ENCODE measurements at regions not wholly inside any gene's neighbourhood (a gene's known extent, or its start where the extent isn't known, plus 50 kb on each side); places are given as distances from the start of the nearest gene placed in this dataset.
A peak's percentile ranks its signal among the peaks of the same experiment; 100 is the strongest.

- no peak for DNase-seq
- H3K27me3 ChIP-seq = no peaks in the 10 kb centered on the region
- WGBS, 2 donors = 54 to 73% methylated on average over 1 of the region's 1 CpG
- no peaks in the 10 kb centered on the region for H3K4me1 ChIP-seq
- no peaks in the 10 kb centered on the region for H3K9me3 ChIP-seq
- H3K36me3 ChIP-seq = no peaks in the 10 kb centered on the region
- intact Hi-C loops (cut with DNase I) = no loop called here
- TF ChIP-seq POLR2A (IDR thresholded peaks at IDR 0.05) = no peak
- no peak for TF ChIP-seq CTCF (IDR thresholded peaks at IDR 0.05)
- no peak overlapping the region for H3K4me3 ChIP-seq
- no peak overlapping the region for H3K27ac ChIP-seq
Observed at GRCh38 chr3:153090973-153091372, 71.1 kb upstream of the RAP2B start.

GRCh38 chr3:153093629-153094028, 68.4 kb upstream of the RAP2B start:
- Histone ChIP-seq H3K27ac (no peak overlapping the region), H3K4me3 (no peak overlapping the region), H3K9me3 (no peaks in the 10 kb centered on the region), H3K36me3 (no peaks in the 10 kb centered on the region), H3K4me1 (no peaks in the 10 kb centered on the region), H3K27me3 (no peaks in the 10 kb centered on the region)
- TF ChIP-seq POLR2A (IDR thresholded peaks at IDR 0.05) (no peak), CTCF (IDR thresholded peaks at IDR 0.05) (no peak)
- no peak for DNase-seq
- intact Hi-C loops (cut with DNase I) = no loop called here

GRCh38 chr3:153094386-153094785, 67.6 kb upstream of the RAP2B start:
- 35 to 50% methylated on average over 1 of the region's 1 CpG for WGBS, 2 donors
- no peaks in the 10 kb centered on the region for H3K36me3 ChIP-seq
- no peak for TF ChIP-seq CTCF (IDR thresholded peaks at IDR 0.05)
- no peak for TF ChIP-seq POLR2A (IDR thresholded peaks at IDR 0.05)
- no peak overlapping the region for H3K27ac ChIP-seq
- H3K9me3 ChIP-seq = no peaks in the 10 kb centered on the region
- no peak for DNase-seq
- H3K4me3 ChIP-seq = no peak overlapping the region
- no peaks in the 10 kb centered on the region for H3K27me3 ChIP-seq
- no peaks in the 10 kb centered on the region for H3K4me1 ChIP-seq
- intact Hi-C loops (cut with DNase I) = no loop called here

- H3K27ac ChIP-seq = no peak overlapping the region
- no peaks in the 10 kb centered on the region for H3K4me1 ChIP-seq
- no peak overlapping the region for H3K4me3 ChIP-seq
- intact Hi-C loops (cut with DNase I) = no loop called here
- H3K36me3 ChIP-seq = no peaks in the 10 kb centered on the region
- TF ChIP-seq CTCF (IDR thresholded peaks at IDR 0.05) (no peak), POLR2A (IDR thresholded peaks at IDR 0.05) (no peak)
- no peaks in the 10 kb centered on the region for H3K27me3 ChIP-seq
- DNase-seq = no peak
- WGBS, 2 donors = 94 to 100% methylated on average over 1 of the region's 1 CpG
- no peaks in the 10 kb centered on the region for H3K9me3 ChIP-seq
Observed at GRCh38 chr3:153095441-153095840, 66.6 kb upstream of the RAP2B start.

- H3K27ac ChIP-seq = peak overlapping the region in 2 of 4 donors; percentile 11 to 32
- WGBS, 2 donors = 58 to 59% methylated on average over 7 of the region's 7 CpGs
- no peaks in the 10 kb centered on the region for H3K36me3 ChIP-seq
- TF ChIP-seq CTCF (IDR thresholded peaks at IDR 0.05) (no peak), POLR2A (IDR thresholded peaks at IDR 0.05) (no peak)
- no peaks in the 10 kb centered on the region for H3K4me1 ChIP-seq
- H3K27me3 ChIP-seq = no peaks in the 10 kb centered on the region
- intact Hi-C loops (cut with DNase I) = no loop called here
- no peak overlapping the region for H3K4me3 ChIP-seq
- H3K9me3 ChIP-seq = no peaks in the 10 kb centered on the region
- no peak for DNase-seq
Observed at GRCh38 chr3:153096731-153097131, 65.3 kb upstream of the RAP2B start.
